ENCODE measurements at regions not wholly inside any gene's neighbourhood (a gene's known extent, or its start where the extent isn't known, plus 50 kb on each side); places are given as distances from the start of the nearest gene placed in this dataset.

GRCh38 chr6:166841216-166841615 is 115.1 kb downstream of the RNASET2 start:
- intact Hi-C loops (cut with micrococcal nuclease; ENCODE audit: unreplicated experiment): no loop called here
- no peak for TF ChIP-seq EZH2phosphoT487 (IDR thresholded peaks at IDR 0.05; ENCODE audit: borderline replicate concordance, low read depth, low read length)
- TF ChIP-seq CTCF (conservative IDR thresholded peaks at IDR 0.05; ENCODE audit: low read length): no peak
- Histone ChIP-seq H3K9me2 (ENCODE audit: insufficient read depth, low read length) (no peaks in the 10 kb centered on the region), H3K27ac (ENCODE audit: low read depth, low read length, poor library complexity, severe bottlenecking) (no peak overlapping the region), H4K20me1 (ENCODE audit: insufficient read depth, low read length) (no peaks in the 10 kb centered on the region), H3K4me1 (ENCODE audit: insufficient read depth, low read length, poor library complexity, severe bottlenecking) (no peaks in the 10 kb centered on the region), H3K36me3 (ENCODE audit: insufficient read depth, low read length) (no peaks in the 10 kb centered on the region), H3K79me2 (ENCODE audit: insufficient read depth, low read depth, low read length) (no peaks in the 10 kb centered on the region), H3K9me3 (ENCODE audit: low read length) (no peaks in the 10 kb centered on the region), H2AFZ (ENCODE audit: low read length) (no peak overlapping the region), H3K4me2 (ENCODE audit: low read length) (no peak overlapping the region), H3K4me3 (ENCODE audit: low read depth, low read length, poor library complexity, severe bottlenecking) (no peak overlapping the region)
- ChIA-PET CTCF (ENCODE audit: unreplicated experiment) (no interaction called here), POLR2A (interaction anchor here (0.6 kb wide), 1 partner anchor 19 kb away, joined by 3 read pairs; no protein-coding TSS in a partner anchor)
- no TSS peak for BruUV-seq (replicated peaks)
- DNase-seq (ENCODE audit: low spot score): no peak

GRCh38 chr6:166839569-166839968 is 116.8 kb downstream of the RNASET2 start:
- no peak for TF ChIP-seq EZH2phosphoT487 (IDR thresholded peaks at IDR 0.05; ENCODE audit: borderline replicate concordance, low read depth, low read length)
- no peak for TF ChIP-seq CTCF (conservative IDR thresholded peaks at IDR 0.05; ENCODE audit: low read length)
- Histone ChIP-seq H3K27ac (ENCODE audit: low read depth, low read length, poor library complexity, severe bottlenecking) (no peak overlapping the region), H3K79me2 (ENCODE audit: insufficient read depth, low read depth, low read length) (no peaks in the 10 kb centered on the region), H3K9me2 (ENCODE audit: insufficient read depth, low read length) (no peaks in the 10 kb centered on the region), H3K4me1 (ENCODE audit: insufficient read depth, low read length, poor library complexity, severe bottlenecking) (no peaks in the 10 kb centered on the region), H3K4me2 (ENCODE audit: low read length) (no peak overlapping the region), H3K9me3 (ENCODE audit: low read length) (no peaks in the 10 kb centered on the region), H2AFZ (ENCODE audit: low read length) (no peak overlapping the region), H3K4me3 (ENCODE audit: low read depth, low read length, poor library complexity, severe bottlenecking) (no peak overlapping the region), H4K20me1 (ENCODE audit: insufficient read depth, low read length) (no peaks in the 10 kb centered on the region), H3K36me3 (ENCODE audit: insufficient read depth, low read length) (no peaks in the 10 kb centered on the region)
- intact Hi-C loops (cut with micrococcal nuclease; ENCODE audit: unreplicated experiment): no loop called here
- DNase-seq (ENCODE audit: low spot score): no peak
- ChIA-PET POLR2A (no interaction called here), CTCF (ENCODE audit: unreplicated experiment) (no interaction called here)
- BruUV-seq (replicated peaks): no TSS peak

GRCh38 chr6:166838987-166839386 is 117.4 kb downstream of the RNASET2 start:
- intact Hi-C loops (cut with micrococcal nuclease; ENCODE audit: unreplicated experiment): no loop called here
- H3K9me3 ChIP-seq (ENCODE audit: low read length): no peaks in the 10 kb centered on the region
- BruUV-seq (replicated peaks): no TSS peak

More at GRCh38 chr6:166838987-166839386, 117.4 kb downstream of the RNASET2 start:
- DNase-seq (ENCODE audit: low spot score): no peak
- ChIA-PET CTCF (ENCODE audit: unreplicated experiment) (no interaction called here), POLR2A (no interaction called here)
- Histone ChIP-seq H3K79me2 (ENCODE audit: insufficient read depth, low read depth, low read length) (no peaks in the 10 kb centered on the region), H2AFZ (ENCODE audit: low read length) (no peak overlapping the region), H3K27ac (ENCODE audit: low read depth, low read length, poor library complexity, severe bottlenecking) (no peak overlapping the region), H3K4me3 (ENCODE audit: low read depth, low read length, poor library complexity, severe bottlenecking) (no peak overlapping the region), H3K4me2 (ENCODE audit: low read length) (no peak overlapping the region), H4K20me1 (ENCODE audit: insufficient read depth, low read length) (no peaks in the 10 kb centered on the region), H3K4me1 (ENCODE audit: insufficient read depth, low read length, poor library complexity, severe bottlenecking) (no peaks in the 10 kb centered on the region), H3K36me3 (ENCODE audit: insufficient read depth, low read length) (no peaks in the 10 kb centered on the region), H3K9me2 (ENCODE audit: insufficient read depth, low read length) (no peaks in the 10 kb centered on the region)
- no peak for TF ChIP-seq CTCF (conservative IDR thresholded peaks at IDR 0.05; ENCODE audit: low read length)
- TF ChIP-seq EZH2phosphoT487 (IDR thresholded peaks at IDR 0.05; ENCODE audit: borderline replicate concordance, low read depth, low read length): no peak
